ENCODE measurements at regions not wholly inside any gene's neighbourhood (a gene's known extent, or its start where the extent isn't known, plus 50 kb on each side); places are given as distances from the start of the nearest gene placed in this dataset.

DNA sequence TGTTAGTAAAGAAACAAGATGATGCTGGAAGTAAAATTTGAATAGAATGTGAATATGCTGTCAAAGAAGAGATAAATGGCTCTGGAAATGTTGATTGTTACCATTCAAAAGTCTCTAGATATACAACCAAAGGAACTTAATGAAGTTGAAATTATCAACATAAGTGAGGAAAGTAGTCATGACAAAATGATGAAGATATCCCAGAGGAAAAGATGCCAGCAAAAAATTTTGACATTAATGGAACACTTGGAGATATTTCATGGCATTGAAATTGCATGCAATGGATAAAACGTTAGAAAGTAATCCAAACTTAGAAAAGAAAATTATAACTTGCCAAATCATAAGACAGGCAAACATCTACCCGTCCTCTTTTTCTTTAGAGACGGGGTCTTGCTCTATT is 154.5 kb upstream of the OLFM3 start:
- Histone ChIP-seq H4K91ac (ENCODE audit: insufficient read length, low read depth, low read length) (no peak overlapping the region), H3K23me2 (ENCODE audit: insufficient read length, low read depth, low read length, poor library complexity, severe bottlenecking) (no peaks in the 10 kb centered on the region), H3K56ac (ENCODE audit: insufficient read length, low read depth, low read length) (no peak overlapping the region), H2BK15ac (ENCODE audit: low read depth, low read length) (no peak overlapping the region), H3K18ac (ENCODE audit: insufficient read length, low read depth, low read length) (no peak overlapping the region), H3K79me2 (ENCODE audit: insufficient read depth, low read length) (no peaks in the 10 kb centered on the region), H3K4ac (ENCODE audit: low read depth, low read length) (no peak overlapping the region), H3K27ac (ENCODE audit: insufficient read length, low read depth, low read length) (no peak overlapping the region), H2AFZ (ENCODE audit: low read length) (no peak overlapping the region), H3K23ac (ENCODE audit: insufficient read length, low read depth, low read length) (no peak overlapping the region), H3K9me3 (ENCODE audit: control insufficient read depth, low read depth, low read length) (no peaks in the 10 kb centered on the region), H2BK20ac (ENCODE audit: low read depth, low read length, poor library complexity, severe bottlenecking) (no peak overlapping the region), H3T11ph (ENCODE audit: low read length) (no peak overlapping the region), H2AK5ac (ENCODE audit: insufficient read length, low read length) (no peak overlapping the region), H4K5ac (ENCODE audit: insufficient read length, low read depth, low read length) (no peak overlapping the region), H2BK5ac (ENCODE audit: insufficient read length, low read length) (no peak overlapping the region), H3K14ac (ENCODE audit: insufficient read depth, low read length) (no peak overlapping the region), H3K4me1 (ENCODE audit: insufficient read depth, low read length) (no peaks in the 10 kb centered on the region), H3K9ac (ENCODE audit: extremely low read depth, insufficient read length, low read length) (no peak overlapping the region), H3K4me2 (ENCODE audit: insufficient read depth, insufficient read length, low read length) (no peak overlapping the region), H2BK120ac (ENCODE audit: low read depth, low read length, poor library complexity, severe bottlenecking) (no peak overlapping the region), H3K27me3 (ENCODE audit: insufficient read depth, low read length) (no peaks in the 10 kb centered on the region), H2BK12ac (ENCODE audit: insufficient read length, low read depth, low read length) (no peak overlapping the region), H3K79me1 (ENCODE audit: insufficient read depth, low read depth, low read length, poor library complexity, severe bottlenecking) (no peaks in the 10 kb centered on the region), H4K20me1 (ENCODE audit: control insufficient read depth, insufficient read depth, insufficient read length) (no peaks in the 10 kb centered on the region), H4K8ac (replicated peaks; ENCODE audit: insufficient read length, low read depth, low read length) (no peak overlapping the region)
- WGBS (ENCODE audit: extremely low coverage, insufficient read length, low lambda C conversion rate): no CpG with 5 or more reads among the region's 3 CpGs
- no peaks in the 10 kb centered on the region for H3K36me3 Mint-ChIP-seq (ENCODE audit: insufficient read depth in 1 of 3, low read depth in 3 of 3)
- H3K27ac Mint-ChIP-seq: no peak overlapping the region
- DNase-seq: no peak
- no peaks in the 10 kb centered on the region for H3K27me3 Mint-ChIP-seq (ENCODE audit: low read depth)
- H3K4me1 Mint-ChIP-seq: peaks cover 14 to 20% of the 10 kb centered on the region in 2 experiments
- no peak overlapping the region for H3K4me3 Mint-ChIP-seq
- H3K9me3 Mint-ChIP-seq: 0 out of 5 replicates have a peak, but pooled peaks cover 0 to 2% of the 10 kb centered on the region in 2 experiments
- no peak for TF ChIP-seq CTCF (conservative IDR thresholded peaks at IDR 0.05)
